ENCODE measurements at regions not wholly inside any gene's neighbourhood (a gene's known extent, or its start where the extent isn't known, plus 50 kb on each side); places are given as distances from the start of the nearest gene placed in this dataset.
"Not testable (repeated sequence)": the region's sequence is repeated elsewhere in the genome, so short reads cannot be mapped to it uniquely, and the experiment has no call there.

DNA sequence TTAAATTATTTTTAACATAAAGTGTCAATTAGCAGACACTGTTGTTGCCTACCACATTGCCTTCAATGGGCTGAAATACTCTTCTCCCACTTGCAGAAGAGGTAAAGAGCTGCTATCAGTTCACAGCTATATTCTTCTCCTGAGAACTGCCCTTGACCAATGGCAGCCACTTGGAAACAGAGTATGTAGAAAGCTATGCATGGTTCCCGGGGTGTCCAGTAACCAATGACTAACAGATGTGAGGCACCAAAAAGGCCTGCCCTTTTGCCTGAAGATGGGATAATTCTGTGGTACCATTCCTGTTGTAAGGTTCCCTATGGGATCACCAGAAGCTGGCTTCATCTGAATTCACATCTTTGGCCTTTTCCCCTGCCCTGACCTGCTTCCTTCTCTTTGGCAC is 181.4 kb upstream of the MAP3K1 start:
- Histone ChIP-seq H3K27me3 (ENCODE audit: control insufficient read depth in 3 of 3, insufficient read depth in 3 of 3, low read length in 3 of 3) (no peaks in the 10 kb centered on the region), H3K4me3 (ENCODE audit: low read length in 3 of 3) (no peak overlapping the region), H3K27ac (ENCODE audit: low read depth, low read length) (no peak overlapping the region), H3K36me3 (ENCODE audit: control insufficient read depth in 3 of 3, insufficient read depth in 3 of 3, low read length in 3 of 3) (no peaks in the 10 kb centered on the region), H3K9ac (ENCODE audit: low read depth in 1 of 3, low read length in 3 of 3) (no peak overlapping the region), H3K4me1 (ENCODE audit: control insufficient read depth in 3 of 3, insufficient read depth in 3 of 3, low read length in 3 of 3) (no peaks in the 10 kb centered on the region), H3K9me3 (ENCODE audit: control insufficient read depth in 3 of 3, low read length in 3 of 3) (no peaks in the 10 kb centered on the region)

GRCh38 chr5:56632939-56633338 is 182.4 kb upstream of the MAP3K1 start:
- no peaks in the 10 kb centered on the region for H3K4me1 ChIP-seq (ENCODE audit: control insufficient read depth in 3 of 3, insufficient read depth in 3 of 3, low read length in 3 of 3)
- H3K9me3 ChIP-seq (ENCODE audit: control insufficient read depth in 3 of 3, low read length in 3 of 3), result no peaks in the 10 kb centered on the region

GRCh38 chr5:56632199-56632598 is 183.2 kb upstream of the MAP3K1 start:
- Histone ChIP-seq H3K27me3 (ENCODE audit: control insufficient read depth in 3 of 3, insufficient read depth in 3 of 3, low read length in 3 of 3) (no peaks in the 10 kb centered on the region), H3K36me3 (ENCODE audit: control insufficient read depth in 3 of 3, insufficient read depth in 3 of 3, low read length in 3 of 3) (no peaks in the 10 kb centered on the region), H3K4me3 (ENCODE audit: low read length in 3 of 3) (no peak overlapping the region), H3K9me3 (ENCODE audit: control insufficient read depth in 3 of 3, low read length in 3 of 3) (no peaks in the 10 kb centered on the region), H3K4me1 (ENCODE audit: control insufficient read depth in 3 of 3, insufficient read depth in 3 of 3, low read length in 3 of 3) (no peaks in the 10 kb centered on the region), H3K27ac (ENCODE audit: low read depth, low read length) (no peak overlapping the region), H3K9ac (ENCODE audit: low read depth in 1 of 3, low read length in 3 of 3) (no peak overlapping the region)

More at GRCh38 chr5:56632939-56633338, 182.4 kb upstream of the MAP3K1 start:
- Histone ChIP-seq H3K27me3 (ENCODE audit: control insufficient read depth in 3 of 3, insufficient read depth in 3 of 3, low read length in 3 of 3) (no peaks in the 10 kb centered on the region), H3K27ac (ENCODE audit: low read depth, low read length) (no peak overlapping the region), H3K36me3 (ENCODE audit: control insufficient read depth in 3 of 3, insufficient read depth in 3 of 3, low read length in 3 of 3) (no peaks in the 10 kb centered on the region), H3K9ac (ENCODE audit: low read depth in 1 of 3, low read length in 3 of 3) (no peak overlapping the region), H3K4me3 (ENCODE audit: low read length in 3 of 3) (no peak overlapping the region)

- no peaks in the 10 kb centered on the region for H3K36me3 ChIP-seq (ENCODE audit: control insufficient read depth in 3 of 3, insufficient read depth in 3 of 3, low read length in 3 of 3)
- no peaks in the 10 kb centered on the region for H3K4me1 ChIP-seq (ENCODE audit: control insufficient read depth in 3 of 3, insufficient read depth in 3 of 3, low read length in 3 of 3)
- H3K27me3 ChIP-seq (ENCODE audit: control insufficient read depth in 3 of 3, insufficient read depth in 3 of 3, low read length in 3 of 3), result no peaks in the 10 kb centered on the region
- H3K9me3 ChIP-seq (ENCODE audit: control insufficient read depth in 3 of 3, low read length in 3 of 3), result no peaks in the 10 kb centered on the region
- H3K4me3 ChIP-seq (ENCODE audit: low read length in 3 of 3), result no peak overlapping the region
- H3K27ac ChIP-seq (ENCODE audit: low read depth, low read length), result no peak overlapping the region
- H3K9ac ChIP-seq (ENCODE audit: low read depth in 1 of 3, low read length in 3 of 3), result no peak overlapping the region
Observed at GRCh38 chr5:56631719-56632118, 183.6 kb upstream of the MAP3K1 start.

- H3K36me3 ChIP-seq (ENCODE audit: control insufficient read depth in 3 of 3, insufficient read depth in 3 of 3, low read length in 3 of 3); H3K27me3 ChIP-seq (ENCODE audit: control insufficient read depth in 3 of 3, insufficient read depth in 3 of 3, low read length in 3 of 3); H3K9me3 ChIP-seq (ENCODE audit: control insufficient read depth in 3 of 3, low read length in 3 of 3); H3K4me1 ChIP-seq (ENCODE audit: control insufficient read depth in 3 of 3, insufficient read depth in 3 of 3, low read length in 3 of 3); H3K27ac ChIP-seq (ENCODE audit: low read depth, low read length); H3K4me3 ChIP-seq (ENCODE audit: low read length in 3 of 3); H3K9ac ChIP-seq (ENCODE audit: low read depth in 1 of 3, low read length in 3 of 3): not testable (repeated sequence)
Observed at GRCh38 chr5:56628616-56629015, 186.7 kb upstream of the MAP3K1 start.

- Histone ChIP-seq H3K9me3 (ENCODE audit: control insufficient read depth in 3 of 3, low read length in 3 of 3) (no peaks in the 10 kb centered on the region), H3K4me3 (ENCODE audit: low read length in 3 of 3) (no peak overlapping the region), H3K36me3 (ENCODE audit: control insufficient read depth in 3 of 3, insufficient read depth in 3 of 3, low read length in 3 of 3) (no peaks in the 10 kb centered on the region), H3K9ac (ENCODE audit: low read depth in 1 of 3, low read length in 3 of 3) (no peak overlapping the region), H3K27ac (ENCODE audit: low read depth, low read length) (no peak overlapping the region), H3K27me3 (ENCODE audit: control insufficient read depth in 3 of 3, insufficient read depth in 3 of 3, low read length in 3 of 3) (no peaks in the 10 kb centered on the region), H3K4me1 (ENCODE audit: control insufficient read depth in 3 of 3, insufficient read depth in 3 of 3, low read length in 3 of 3) (no peaks in the 10 kb centered on the region)
Observed at GRCh38 chr5:56625541-56625940, 189.8 kb upstream of the MAP3K1 start.

DNA sequence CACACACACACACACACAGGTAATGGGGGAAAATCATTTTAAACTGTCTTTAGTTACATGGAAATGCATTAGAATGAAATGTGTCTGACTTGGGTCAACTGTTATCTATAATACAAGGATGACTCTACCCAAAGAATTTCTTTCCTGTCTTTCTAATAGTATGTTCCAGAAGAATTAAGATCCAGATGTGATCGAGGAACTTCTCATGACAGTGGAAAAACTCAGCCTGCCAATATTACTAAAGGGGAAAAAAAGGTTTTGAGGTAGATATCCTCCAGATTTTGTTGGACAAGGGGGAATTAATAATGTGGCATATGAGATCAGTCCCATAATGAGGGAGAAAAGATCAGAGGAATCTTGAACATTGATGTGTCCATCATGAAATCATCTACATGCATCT is 190.6 kb upstream of the MAP3K1 start:
- Histone ChIP-seq H3K27ac (ENCODE audit: low read depth, low read length) (no peak overlapping the region), H3K9me3 (ENCODE audit: control insufficient read depth in 3 of 3, low read length in 3 of 3) (no peaks in the 10 kb centered on the region), H3K4me1 (ENCODE audit: control insufficient read depth in 3 of 3, insufficient read depth in 3 of 3, low read length in 3 of 3) (no peaks in the 10 kb centered on the region), H3K4me3 (ENCODE audit: low read length in 3 of 3) (no peak overlapping the region), H3K27me3 (ENCODE audit: control insufficient read depth in 3 of 3, insufficient read depth in 3 of 3, low read length in 3 of 3) (no peaks in the 10 kb centered on the region), H3K36me3 (ENCODE audit: control insufficient read depth in 3 of 3, insufficient read depth in 3 of 3, low read length in 3 of 3) (no peaks in the 10 kb centered on the region), H3K9ac (ENCODE audit: low read depth in 1 of 3, low read length in 3 of 3) (no peak overlapping the region)

- Histone ChIP-seq H3K4me3 (ENCODE audit: low read length in 3 of 3) (no peak overlapping the region), H3K4me1 (ENCODE audit: control insufficient read depth in 3 of 3, insufficient read depth in 3 of 3, low read length in 3 of 3) (no peaks in the 10 kb centered on the region), H3K9ac (ENCODE audit: low read depth in 1 of 3, low read length in 3 of 3) (no peak overlapping the region), H3K27ac (ENCODE audit: low read depth, low read length) (no peak overlapping the region), H3K27me3 (ENCODE audit: control insufficient read depth in 3 of 3, insufficient read depth in 3 of 3, low read length in 3 of 3) (no peaks in the 10 kb centered on the region), H3K36me3 (ENCODE audit: control insufficient read depth in 3 of 3, insufficient read depth in 3 of 3, low read length in 3 of 3) (no peaks in the 10 kb centered on the region), H3K9me3 (ENCODE audit: control insufficient read depth in 3 of 3, low read length in 3 of 3) (peaks cover 0 to 6% (median 2%) of the 10 kb centered on the region in 3 donors)
Observed at GRCh38 chr5:56622141-56622540, 193.2 kb upstream of the MAP3K1 start.

- Histone ChIP-seq H3K9ac (ENCODE audit: low read depth in 1 of 3, low read length in 3 of 3) (no peak overlapping the region), H3K4me1 (ENCODE audit: control insufficient read depth in 3 of 3, insufficient read depth in 3 of 3, low read length in 3 of 3) (peaks cover 0 to 3% (median 2%) of the 10 kb centered on the region in 3 donors), H3K27ac (ENCODE audit: low read depth, low read length) (no peak overlapping the region), H3K36me3 (ENCODE audit: control insufficient read depth in 3 of 3, insufficient read depth in 3 of 3, low read length in 3 of 3) (no peaks in the 10 kb centered on the region), H3K27me3 (ENCODE audit: control insufficient read depth in 3 of 3, insufficient read depth in 3 of 3, low read length in 3 of 3) (no peaks in the 10 kb centered on the region), H3K9me3 (ENCODE audit: control insufficient read depth in 3 of 3, low read length in 3 of 3) (peaks cover 0 to 6% (median 2%) of the 10 kb centered on the region in 3 donors), H3K4me3 (ENCODE audit: low read length in 3 of 3) (no peak overlapping the region)
Observed at GRCh38 chr5:56620903-56621677, 194.3 kb upstream of the MAP3K1 start.

- Histone ChIP-seq H3K9me3 (ENCODE audit: control insufficient read depth in 3 of 3, low read length in 3 of 3) (peaks cover 0 to 6% (median 2%) of the 10 kb centered on the region in 3 donors), H3K9ac (ENCODE audit: low read depth in 1 of 3, low read length in 3 of 3) (no peak overlapping the region), H3K4me3 (ENCODE audit: low read length in 3 of 3) (no peak overlapping the region), H3K27me3 (ENCODE audit: control insufficient read depth in 3 of 3, insufficient read depth in 3 of 3, low read length in 3 of 3) (no peaks in the 10 kb centered on the region), H3K36me3 (ENCODE audit: control insufficient read depth in 3 of 3, insufficient read depth in 3 of 3, low read length in 3 of 3) (no peaks in the 10 kb centered on the region), H3K4me1 (ENCODE audit: control insufficient read depth in 3 of 3, insufficient read depth in 3 of 3, low read length in 3 of 3) (peaks cover 3 to 4% (median 3%) of the 10 kb centered on the region in 3 donors), H3K27ac (ENCODE audit: low read depth, low read length) (no peak overlapping the region)
Observed at GRCh38 chr5:56617998-56618397, 197.4 kb upstream of the MAP3K1 start.
